GM12878 (cell line): ENCODE measurements at regions not wholly inside any gene's neighbourhood (a gene's known extent, or its start where the extent isn't known, plus 50 kb on each side); places are given as distances from the start of the nearest gene placed in this dataset.

ENCODE experiments used
- ATAC-seq: fragments of 200-7000 bp; cut with Tn5 transposase; 3 replicates; pipeline ENCODE4 v1.9.1; 2020; ENCODE audit warnings: mild to moderate bottlenecking, moderate library complexity
- BruUV-seq: library from RNA; stranded (reverse); fragments of 400-500 nt; replicated peaks from 2 replicates; lab custom pipeline; 2021; lab: Mats Ljungman, UMichigan
- CTCF ChIA-PET: fragments of 300-600 bp; sonication (Branson Sonifier 250); formaldehyde crosslinking; extraction: SDS; loops from one replicate; lab custom pipeline; 2021; ENCODE audit warnings: inconsistent platforms; lab: Yijun Ruan, JAX
- POLR2A ChIA-PET: fragments of 350-600 bp; formaldehyde crosslinking; extraction: SDS; loops from one replicate; lab custom pipeline; 2021; ENCODE audit warnings: inconsistent platforms; lab: Charles Lee
- RAD21 ChIA-PET: fragments of 300-600 bp; sonication (Branson Sonifier 250); formaldehyde crosslinking; loops from one replicate; lab custom pipeline; 2023; ENCODE audit warnings: antibody characterized with exemption; ENCODE audit not compliant: unreplicated experiment; lab: Charles Lee
- SMC1A ChIA-PET: fragments of 300-600 bp; sonication (Branson Sonifier 250); formaldehyde crosslinking; loops from one replicate; lab custom pipeline; 2023; ENCODE audit not compliant: unreplicated experiment, uncharacterized antibody; lab: Charles Lee
- DNase-seq: peaks from one replicate; pipeline ENCODE4 v3.0.0-alpha.2; 2011; ENCODE audit warnings: low read depth, low spot score
- FAIRE-seq: peaks from 3 replicates; lab custom pipeline; 2011; peaks lifted over from hg19 to GRCh38; lab: Jason Lieb, UNC
- H2AFZ ChIP-seq: 2 replicates; pipeline ENCODE4 v1.6.0; 2011; ENCODE audit warnings: low read depth, low read length, control low read depth; ENCODE audit not compliant: control insufficient read depth
- H3K27ac ChIP-seq: 2 replicates; pipeline ENCODE4 v1.5.1; 2011; ENCODE audit warnings: control low read depth; ENCODE audit not compliant: control insufficient read depth, insufficient read depth
- H3K27me3 ChIP-seq, 2 experiments: replicated peaks in 1 of 2; 2 replicates each; pipeline versions ENCODE4 v1.6.0 to v1.6.1; 2011; ENCODE audit warnings: low read length in 1 of 2; ENCODE audit not compliant: control insufficient read depth in 2 of 2, insufficient read depth in 2 of 2
- H3K36me3 ChIP-seq, 2 experiments: 2 replicates each; pipeline ENCODE4 v1.5.1; 2011; ENCODE audit warnings: low read length in 1 of 2; ENCODE audit not compliant: control insufficient read depth in 2 of 2, insufficient read depth in 2 of 2
- H3K4me1 ChIP-seq: 2 replicates; pipeline ENCODE4 v1.6.1; 2011; ENCODE audit warnings: mild to moderate bottlenecking, low read length, moderate library complexity, mixed read lengths; ENCODE audit not compliant: control insufficient read depth, insufficient read depth
- H3K4me2 ChIP-seq: 2 replicates; pipeline ENCODE4 v1.6.0; 2011; ENCODE audit warnings: control low read depth; ENCODE audit not compliant: control insufficient read depth, insufficient read depth
- H3K4me3 ChIP-seq: fragments of 200-600 bp; sonication (generic); 2 replicates; pipeline ENCODE4 v1.5.1; 2016
- H3K79me2 ChIP-seq: 2 replicates; pipeline ENCODE4 v1.6.0; 2011; ENCODE audit warnings: low read length; ENCODE audit not compliant: control insufficient read depth, insufficient read depth
- H3K9ac ChIP-seq: 2 replicates; pipeline ENCODE4 v1.8.0; 2011; ENCODE audit warnings: low read length, control low read depth, mixed read lengths; ENCODE audit not compliant: control insufficient read depth, insufficient read depth
- H3K9me3 ChIP-seq: replicated peaks from 3 replicates; pipeline ENCODE4 v1.5.1; 2011; ENCODE audit warnings: mild to moderate bottlenecking, low read length; ENCODE audit not compliant: control insufficient read depth, insufficient read depth
- H4K20me1 ChIP-seq: 2 replicates; pipeline ENCODE4 v1.6.0; 2011; ENCODE audit not compliant: control insufficient read depth, insufficient read depth
- ATF3 ChIP-seq: IDR thresholded peaks from 2 replicates; pipeline ENCODE4 v1.6.1; 2011; ENCODE audit warnings: low read depth, mild to moderate bottlenecking, low read length, moderate library complexity, borderline replicate concordance; ENCODE audit errors: extremely low read depth
- CUX1 ChIP-seq: IDR thresholded peaks from 2 replicates; pipeline ENCODE4 v1.6.1; 2012; ENCODE audit warnings: improper control_type of control experiment, low read depth, low read length; ENCODE audit not compliant: insufficient replicate concordance
- JUND ChIP-seq: IDR thresholded peaks from 2 replicates; pipeline ENCODE4 v1.6.1; 2012; ENCODE audit warnings: low read depth, mild to moderate bottlenecking, low read length, improper control_type of control experiment, moderate library complexity
- KDM1A ChIP-seq: fragments of 200-600 bp; sonication (generic); IDR thresholded peaks from 2 replicates; pipeline ENCODE4 v1.6.1; 2016; ENCODE audit warnings: borderline replicate concordance
- MTA3 ChIP-seq: IDR thresholded peaks from 2 replicates; pipeline ENCODE4 v1.6.1; 2012; ENCODE audit warnings: low read length, inconsistent platforms, borderline replicate concordance
- PML ChIP-seq: IDR thresholded peaks from 2 replicates; pipeline ENCODE4 v1.6.1; 2012; ENCODE audit warnings: low read length, inconsistent platforms
- RAD51 ChIP-seq: fragments of 450-650 bp; IDR thresholded peaks from 2 replicates; pipeline ENCODE4 v1.6.1; 2016; ENCODE audit warnings: moderate library complexity, mild to moderate bottlenecking, inconsistent platforms
- RFX5 ChIP-seq: IDR thresholded peaks from 2 replicates; pipeline ENCODE4 v1.6.1; 2011; ENCODE audit warnings: low read depth, low read length, improper control_type of control experiment
- SIN3A ChIP-seq: IDR thresholded peaks from 2 replicates; pipeline ENCODE4 v1.6.1; 2012; ENCODE audit warnings: low read depth, low read length, improper control_type of control experiment
- TCF7 ChIP-seq: IDR thresholded peaks from 2 replicates; pipeline ENCODE4 v1.6.1; 2014; ENCODE audit warnings: antibody characterized with exemption, borderline replicate concordance
- WRNIP1 ChIP-seq: IDR thresholded peaks from 2 replicates; pipeline ENCODE4 v1.6.1; 2011; ENCODE audit warnings: low read depth, low read length, improper control_type of control experiment, borderline replicate concordance
- ZBTB40 ChIP-seq: fragments of 450-650 bp; IDR thresholded peaks from 2 replicates; pipeline ENCODE4 v1.6.1; 2016; ENCODE audit warnings: mild to moderate bottlenecking, moderate library complexity, borderline replicate concordance
- ZSCAN29 ChIP-seq: fragments of 450-650 bp; IDR thresholded peaks from 2 replicates; pipeline ENCODE4 v1.6.1; 2017; ENCODE audit warnings: mild to moderate bottlenecking, moderate library complexity
- ZZZ3 ChIP-seq: IDR thresholded peaks from 2 replicates; pipeline ENCODE4 v1.6.1; 2011; ENCODE audit warnings: low read depth; ENCODE audit not compliant: control insufficient read depth, insufficient read length
- WGBS: methylation state at CpG from one replicate; pipeline ENCODE4 v1.1.6; 2016; ENCODE audit warnings: low lambda C conversion rate; ENCODE audit not compliant: insufficient replicate concordance, insufficient coverage; ENCODE audit errors: missing lambda C conversion rate; 5-methylcytosine and 5-hydroxymethylcytosine counted together
- in situ Hi-C: fragments of 300-500 bp; cut with MboI; formaldehyde crosslinking; loops from 9 replicates; pipeline ENCODE4 v1.14.3; 2018; ENCODE audit warnings: mixed read lengths
- intact Hi-C: fragments of 100-400 bp; cut with micrococcal nuclease; formaldehyde crosslinking; loops from one replicate; pipeline ENCODE4 v1.14.2; 2022; ENCODE audit not compliant: unreplicated experiment

DNA sequence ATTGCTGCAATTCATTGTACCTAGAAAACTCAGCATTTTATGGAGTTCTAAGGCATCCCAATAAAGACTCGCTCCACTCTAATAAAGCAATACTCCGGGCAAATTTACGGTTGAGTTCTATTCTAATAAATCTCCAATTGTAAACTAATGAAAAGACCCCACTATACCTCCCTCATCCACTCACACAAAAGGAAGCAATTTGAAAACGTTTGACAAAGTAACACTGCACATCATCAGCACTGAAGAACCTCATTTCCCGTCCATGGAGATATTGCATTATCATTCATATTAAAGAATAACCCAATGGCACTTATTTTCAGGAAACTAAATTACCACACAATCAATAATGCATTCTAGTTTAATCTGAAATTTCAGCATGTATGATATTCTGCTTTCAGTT, 111.0 kb upstream of the LMO3 start (continued):
- no peak for TF ChIP-seq CUX1
- TF ChIP-seq RAD51 = no peak
- no peak for TF ChIP-seq ATF3
- TF ChIP-seq, all 136 proteins: peak for 0

DNA sequence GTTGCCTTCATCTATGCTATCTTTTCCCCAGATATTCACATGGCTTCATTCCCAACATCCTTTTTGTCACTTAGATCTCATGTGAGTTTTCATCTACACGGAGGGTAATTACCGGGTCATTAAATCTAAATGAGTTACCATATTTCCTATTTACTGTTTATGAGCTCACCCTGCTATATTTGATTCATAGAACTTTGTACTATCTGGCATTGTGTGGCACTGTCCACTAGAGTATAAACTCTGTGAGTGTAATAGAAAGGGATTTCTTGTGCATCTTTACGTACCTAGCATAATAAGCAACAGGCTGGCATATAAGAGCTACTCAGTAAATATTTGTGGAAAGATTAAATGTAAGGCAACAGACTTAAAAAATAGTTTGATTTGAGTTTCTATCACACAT, 86.1 kb upstream of the LMO3 start:
- FAIRE-seq = no peak
- 78% methylated on average over 3 of the region's 3 CpGs for WGBS

More for the DNA sequence above, 86.1 kb upstream of the LMO3 start:
- H3K27me3 ChIP-seq = no peaks in the 10 kb centered on the region
- no peaks in the 10 kb centered on the region for H3K79me2 ChIP-seq
- ATAC-seq = no peak
- DNase-seq = no peak
- no TSS peak for BruUV-seq
- no peak overlapping the region for H3K27ac ChIP-seq
- no peaks in the 10 kb centered on the region for H3K4me1 ChIP-seq
- ChIA-PET SMC1A (interaction anchor here (0.7 to 1.3 kb wide), 4 partner anchors 22 to 91 kb away, joined by 3 to 4 read pairs (median 3); no protein-coding TSS in a partner anchor), CTCF (interaction anchor here (1.2 kb wide), 1 partner anchor 59 kb away, joined by 3 read pairs; no protein-coding TSS in a partner anchor), POLR2A (no interaction called here), RAD21 (no interaction called here)
- in situ Hi-C loops (no loop called here), intact Hi-C loops (no loop called here)
- no peak for TF ChIP-seq ZZZ3
- no peak for TF ChIP-seq MTA3
- TF ChIP-seq KDM1A = no peak
- TF ChIP-seq JUND = no peak
- TF ChIP-seq ZSCAN29 = no peak
- no peak for TF ChIP-seq ZBTB40
- no peak for TF ChIP-seq WRNIP1
- no peak for TF ChIP-seq RFX5
- no peak for TF ChIP-seq SIN3A
- no peak for TF ChIP-seq PML
- TF ChIP-seq TCF7 = no peak
- no peak overlapping the region for H2AFZ ChIP-seq
- H3K9me3 ChIP-seq = no peaks in the 10 kb centered on the region
- no peaks in the 10 kb centered on the region for H3K36me3 ChIP-seq
- no peaks in the 10 kb centered on the region for H4K20me1 ChIP-seq
- no peak overlapping the region for H3K4me3 ChIP-seq
- no peak overlapping the region for H3K4me2 ChIP-seq
- H3K9ac ChIP-seq = no peak overlapping the region
